ENCODE measurements at regions not wholly inside any gene's neighbourhood (a gene's known extent, or its start where the extent isn't known, plus 50 kb on each side); places are given as distances from the start of the nearest gene placed in this dataset.
"Not testable (repeated sequence)": the region's sequence is repeated elsewhere in the genome, so short reads cannot be mapped to it uniquely, and the experiment has no call there.

GRCh38 chr9:39554352-39554751 is 198.9 kb downstream of the SPATA31A1 start:
- not testable (repeated sequence) for TF ChIP-seq CHD4 (IDR thresholded peaks at IDR 0.05; ENCODE audit: borderline replicate concordance); JUN (IDR thresholded peaks at IDR 0.05); EHMT2 (IDR thresholded peaks at IDR 0.05; ENCODE audit: low read depth); CTCF (IDR thresholded peaks at IDR 0.05); POLR2A (IDR thresholded peaks at IDR 0.05; ENCODE audit: low read length); SREBF2 (IDR thresholded peaks at IDR 0.05); KDM1A (IDR thresholded peaks at IDR 0.05; ENCODE audit: low read depth); NR3C1 (IDR thresholded peaks at IDR 0.05); ATOH8 (CRISPR knock-in tag; IDR thresholded peaks at IDR 0.05; ENCODE audit: low read depth); TP53 (CRISPR knock-in tag; IDR thresholded peaks at IDR 0.05); ZFP36 (IDR thresholded peaks at IDR 0.05; ENCODE audit: borderline replicate concordance, partially characterized antibody); MAX (IDR thresholded peaks at IDR 0.05); FOSB (CRISPR knock-in tag; IDR thresholded peaks at IDR 0.05); EP300 (IDR thresholded peaks at IDR 0.05)

Measured in A549 (cell line).